Gastrocnemius medialis (tissue), 4 donors: ENCODE measurements at regions not wholly inside any gene's neighbourhood (a gene's known extent, or its start where the extent isn't known, plus 50 kb on each side); places are given as distances from the start of the nearest gene placed in this dataset.
A peak's percentile ranks its signal among the peaks of the same experiment; 100 is the strongest.

Experiments
- ATAC-seq, 2 donors: fragments of 150-250 bp; one replicate each; pipeline ENCODE4 v1.9.1; 2016
- DNase-seq, 2 donors: peaks; one replicate each; pipeline ENCODE4 v3.0.0-alpha.2; 2019
- H3K27ac ChIP-seq, 4 donors: fragments of 200-600 bp; sonication (generic); 1 replicate in 1 of 4; 2 replicates in 3 of 4; pipeline ENCODE4 v1.5.1; 2016 to 2018; ENCODE audit warnings: mild to moderate bottlenecking in 2 of 4, moderate library complexity in 1 of 4
- H3K27me3 ChIP-seq, 3 donors: fragments of 200-600 bp; sonication (generic) in 2 of 3; 1 replicate in 1 of 3; 2 replicates in 2 of 3; pipeline versions ENCODE4 v1.5.1 to v1.6.0; 2016 to 2019; ENCODE audit warnings: mild to moderate bottlenecking in 1 of 3, moderate library complexity in 1 of 3
- H3K36me3 ChIP-seq, 2 donors: fragments of 200-600 bp; sonication (generic) in 1 of 2; one replicate each; pipeline ENCODE4 v1.5.1; 2017 to 2018
- H3K4me1 ChIP-seq, 2 donors: fragments of 200-600 bp; sonication (generic) in 1 of 2; one replicate each; pipeline ENCODE4 v1.5.1; 2016 to 2017; ENCODE audit warnings: mild to moderate bottlenecking in 2 of 2
- H3K4me3 ChIP-seq, 4 donors: fragments of 200-600 bp; sonication (generic) in 3 of 4; 1 replicate in 1 of 4; 2 replicates in 3 of 4; pipeline ENCODE4 v1.5.1; 2016 to 2019; ENCODE audit warnings: mild to moderate bottlenecking in 2 of 4
- H3K9me3 ChIP-seq, 3 donors: fragments of 200-600 bp; sonication (generic) in 2 of 3; 1 replicate in 1 of 3; 2 replicates in 2 of 3; pipeline ENCODE4 v1.5.1; 2016 to 2019
- CTCF ChIP-seq, 5 experiments: fragments of 450-650 bp in 3 of 5; fragments of 200-600 bp in 2 of 5; sonication (generic) in 2 of 5; IDR thresholded peaks in 4 of 5; conservative IDR thresholded peaks in 1 of 5; 1 replicate in 4 of 5; 2 replicates in 1 of 5; pipeline ENCODE4 v1.5.1; 2016 to 2019; ENCODE audit warnings: antibody characterized with exemption in 5 of 5, mild to moderate bottlenecking in 3 of 5, moderate library complexity in 3 of 5
- POLR2A ChIP-seq, 2 donors: fragments of 450-650 bp; IDR thresholded peaks; one replicate each; pipeline ENCODE4 v1.6.1; 2017; ENCODE audit warnings: antibody characterized with exemption in 2 of 2, mild to moderate bottlenecking in 2 of 2, moderate library complexity in 2 of 2
- in situ Hi-C, 4 donors: fragments of 200-750 bp; cut with MboI; loops; one replicate each; pipeline versions ENCODE4 v1.15.0 to v1.8.0; 2017; ENCODE audit warnings: low sequenced_read_pairs in 4 of 4
- intact Hi-C: fragments of 100-400 bp; cut with DNase I; formaldehyde crosslinking; loops from one replicate; pipeline ENCODE4 v1.15.1; 2023; ENCODE audit warnings: low total_unique reads

- intact Hi-C loops (no loop called here), in situ Hi-C loops (no loop called here)
- Histone ChIP-seq H3K27me3 (no peaks in the 10 kb centered on the region), H3K27ac (no peak overlapping the region), H3K4me1 (no peaks in the 10 kb centered on the region), H3K9me3 (no peaks in the 10 kb centered on the region), H3K4me3 (no peak overlapping the region), H3K36me3 (no peaks in the 10 kb centered on the region)
- ATAC-seq (no peak), DNase-seq (no peak)
- TF ChIP-seq CTCF (IDR thresholded peaks at IDR 0.05 in 4 of 5, conservative IDR thresholded peaks at IDR 0.05 in 1 of 5) (no peak), POLR2A (IDR thresholded peaks at IDR 0.05) (no peak)
Measured at GRCh38 chr5:102625468-102625867, 126.7 kb upstream of the SLCO6A1 start.

- DNase-seq (no peak), ATAC-seq (no peak)
- TF ChIP-seq CTCF (IDR thresholded peaks at IDR 0.05 in 4 of 5, conservative IDR thresholded peaks at IDR 0.05 in 1 of 5) (no peak), POLR2A (IDR thresholded peaks at IDR 0.05) (no peak)
- Histone ChIP-seq H3K9me3 (no peaks in the 10 kb centered on the region), H3K27me3 (no peaks in the 10 kb centered on the region), H3K4me1 (no peaks in the 10 kb centered on the region), H3K4me3 (no peak overlapping the region), H3K36me3 (no peaks in the 10 kb centered on the region), H3K27ac (no peak overlapping the region)
- in situ Hi-C loops = no loop called here
- intact Hi-C loops = no loop called here
Measured at GRCh38 chr5:102625928-102626327, 127.1 kb upstream of the SLCO6A1 start.

DNA sequence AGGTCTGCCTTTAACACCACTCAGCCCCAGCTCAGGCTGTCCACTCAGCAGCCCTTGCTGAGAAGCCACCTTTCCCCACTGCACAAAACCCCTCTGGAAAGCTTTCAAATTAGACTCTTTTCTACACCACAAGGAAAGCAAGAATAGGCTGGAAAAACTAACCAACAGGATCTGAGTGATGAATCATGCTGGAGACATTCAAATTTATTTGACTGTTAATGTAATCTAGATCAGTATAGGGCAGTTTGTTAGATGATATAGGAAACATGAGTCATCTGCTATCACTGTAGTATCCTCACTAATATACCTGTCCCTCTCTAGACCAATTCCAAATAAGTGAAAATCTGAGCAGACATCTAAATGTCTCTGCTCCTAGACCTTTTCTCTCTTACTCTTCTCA is 127.8 kb upstream of the PAM start:
- no peak for TF ChIP-seq CTCF (IDR thresholded peaks at IDR 0.05 in 4 of 5, conservative IDR thresholded peaks at IDR 0.05 in 1 of 5)
- no peak for TF ChIP-seq POLR2A (IDR thresholded peaks at IDR 0.05)
- in situ Hi-C loops (no loop called here), intact Hi-C loops (no loop called here)
- Histone ChIP-seq H3K36me3 (no peaks in the 10 kb centered on the region), H3K9me3 (no peaks in the 10 kb centered on the region), H3K4me3 (no peak overlapping the region), H3K27me3 (no peaks in the 10 kb centered on the region), H3K27ac (no peak overlapping the region), H3K4me1 (no peaks in the 10 kb centered on the region)
- DNase-seq (no peak), ATAC-seq (no peak)

- Histone ChIP-seq H3K4me3 (no peak overlapping the region), H3K27me3 (no peaks in the 10 kb centered on the region), H3K9me3 (no peaks in the 10 kb centered on the region), H3K4me1 (no peaks in the 10 kb centered on the region), H3K27ac (no peak overlapping the region), H3K36me3 (no peaks in the 10 kb centered on the region)
- DNase-seq (peak in 1 of 2 donors; percentile 14), ATAC-seq (no peak)
- in situ Hi-C loops = no loop called here
- intact Hi-C loops = no loop called here
- no peak for TF ChIP-seq POLR2A (IDR thresholded peaks at IDR 0.05)
- TF ChIP-seq CTCF (IDR thresholded peaks at IDR 0.05 in 4 of 5, conservative IDR thresholded peaks at IDR 0.05 in 1 of 5) = no peak
Measured at GRCh38 chr5:102628441-102629175, 126.5 kb upstream of the PAM start.
